Stimulated activated CD8-positive, alpha-beta memory T cell treated with anti-CD3 and anti-CD28 coated beads, Interleukin-4, amount 100 ng/mL, for 1 hour (primary cell): ENCODE measurements at regions not wholly inside any gene's neighbourhood (a gene's known extent, or its start where the extent isn't known, plus 50 kb on each side); places are given as distances from the start of the nearest gene placed in this dataset.

ENCODE experiments used
- DNase-seq, 2 donors: peaks; one replicate each; pipeline ENCODE4 v3.0.0-alpha.2; 2020; ENCODE audit warnings: low read depth in 2 of 2, low spot score in 1 of 2

- DNase-seq: no peak
These were observed 204.6 kb downstream of the CD83 start for GRCh38 chr6:14321992-14322772.

DNA sequence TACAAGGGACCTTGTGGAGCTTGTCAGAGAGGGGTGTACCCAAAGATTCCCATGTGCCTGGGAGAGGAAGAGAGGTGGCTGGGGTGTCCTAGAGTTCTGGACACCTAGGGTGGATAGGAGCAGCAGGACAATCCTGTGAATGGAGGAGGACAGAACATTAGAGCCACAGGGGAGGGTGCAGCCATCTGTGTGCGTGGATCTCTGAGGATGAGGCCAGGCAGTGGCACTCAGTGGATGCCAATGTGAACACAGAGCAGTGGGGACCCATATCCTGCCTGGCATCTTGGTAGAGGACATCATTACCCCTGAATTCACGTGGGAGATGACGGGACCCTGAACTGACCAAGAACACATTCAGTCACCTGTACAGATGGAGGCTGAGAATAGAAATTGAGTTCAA lies 205.3 kb downstream of the CD83 start:
- DNase-seq: no peak

DNA sequence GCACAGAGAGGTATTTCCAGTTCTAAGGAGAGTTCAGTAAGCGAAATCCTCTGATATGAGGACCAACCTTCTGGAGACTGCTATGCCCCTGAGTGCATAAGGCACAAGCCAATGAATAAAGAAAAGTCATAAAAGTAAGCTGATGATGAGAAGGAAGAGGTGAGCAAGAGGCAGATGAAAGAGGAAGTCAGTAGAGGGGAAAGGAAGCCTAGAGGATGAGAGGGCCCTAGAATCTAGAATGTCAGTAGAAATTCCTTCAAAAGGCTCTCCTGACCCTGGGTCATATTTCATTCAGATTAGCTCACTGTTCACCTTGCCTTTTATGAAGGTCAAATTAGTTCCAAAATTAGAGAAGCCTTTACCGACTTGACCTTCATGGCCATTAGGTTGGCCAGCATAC lies 209.2 kb downstream of the CD83 start:
- DNase-seq: no peak

DNA sequence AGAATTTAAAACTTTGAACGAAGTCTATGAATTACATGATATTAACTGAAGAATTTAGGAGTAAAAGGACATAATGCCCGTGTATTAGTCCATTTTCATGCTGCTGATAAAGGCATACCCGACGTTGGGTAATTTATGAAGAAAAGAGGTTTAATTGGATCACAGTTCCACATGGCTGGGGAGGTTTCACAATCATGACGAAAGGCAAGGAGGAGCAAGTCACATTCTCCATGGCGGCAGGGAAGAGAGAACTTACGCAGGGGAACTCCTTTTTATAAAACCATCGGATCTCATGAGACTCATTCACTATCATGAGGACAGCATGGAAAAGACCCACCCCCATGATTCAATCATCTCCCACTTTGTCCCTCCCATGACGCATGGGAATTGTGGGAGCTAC lies 210.6 kb downstream of the CD83 start:
- DNase-seq: no peak

DNA sequence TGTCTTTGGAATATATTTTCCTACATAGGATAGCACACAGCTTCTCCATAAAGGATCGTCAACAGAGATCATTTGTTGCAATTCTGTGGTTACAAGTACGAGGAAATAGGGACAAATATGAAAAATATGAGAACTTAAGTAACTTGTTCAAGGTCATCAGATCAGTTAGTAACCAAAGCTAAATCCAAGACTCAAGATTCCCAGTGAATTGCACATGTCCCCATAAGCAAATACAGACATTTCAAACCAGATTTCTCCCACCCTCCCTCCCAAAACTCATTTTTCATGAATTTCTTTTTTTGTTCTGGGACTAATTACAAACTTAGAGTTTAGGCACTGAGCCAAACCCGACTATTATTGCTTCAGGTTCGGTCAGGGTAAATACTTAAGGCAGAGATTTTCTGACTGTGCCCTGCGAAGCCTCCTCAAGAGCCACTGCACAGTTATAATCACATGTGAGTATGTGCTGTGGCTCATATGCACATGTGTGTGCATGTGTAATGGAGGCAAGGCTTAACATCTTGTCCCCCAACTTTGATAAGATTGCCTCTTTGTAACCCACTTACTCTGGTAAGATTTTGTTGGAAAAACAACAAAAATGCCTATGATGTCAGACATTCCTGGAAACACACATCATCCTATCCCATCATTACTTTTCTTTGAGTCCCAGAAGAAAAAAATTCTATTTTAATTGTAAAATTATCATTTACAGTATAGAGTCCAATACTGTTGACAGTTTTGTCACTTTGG lies 216.2 kb downstream of the CD83 start:
- no peak for DNase-seq

GRCh38 chr6:14335071-14335470 lies 217.5 kb downstream of the CD83 start:
- DNase-seq: no peak

DNA sequence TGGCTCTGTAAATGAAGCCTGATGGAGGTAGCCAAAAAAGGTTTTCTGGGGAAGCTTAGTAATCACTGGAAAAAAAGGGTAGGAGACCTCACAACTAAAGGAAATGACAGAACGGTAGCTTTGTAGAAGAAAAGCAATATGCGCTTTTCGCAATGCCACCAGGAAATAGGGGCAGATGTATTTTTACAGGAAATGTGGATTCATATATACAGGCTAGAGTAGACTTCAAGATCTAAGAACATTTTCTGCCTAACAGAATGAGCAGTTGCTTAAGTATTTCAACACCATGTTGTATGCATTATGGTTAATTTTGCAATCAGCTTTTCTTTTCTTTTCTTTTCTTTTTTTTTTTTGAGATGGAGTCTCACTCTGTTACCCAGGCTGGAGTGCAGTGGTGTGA lies 219.6 kb downstream of the CD83 start:
- DNase-seq: no peak

DNA sequence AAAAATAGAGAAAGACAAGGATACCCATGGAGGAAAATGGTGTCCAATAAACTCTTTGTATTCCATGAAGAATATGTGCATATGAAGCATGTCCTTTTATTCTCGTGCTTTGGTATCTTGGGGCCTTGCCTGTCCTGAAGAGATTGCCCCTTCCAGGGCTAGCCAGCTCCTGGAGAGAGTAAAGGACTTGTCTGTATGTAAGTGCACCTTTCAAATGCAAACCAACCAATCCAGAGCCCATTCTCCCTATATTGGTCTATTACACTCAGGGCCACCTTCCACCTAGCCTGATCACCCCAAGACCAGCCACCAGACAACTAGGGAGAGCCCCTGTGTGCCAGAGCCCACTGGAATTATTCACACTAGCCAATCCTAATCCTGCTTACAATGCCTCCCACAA lies 221.6 kb downstream of the CD83 start:
- no peak for DNase-seq

- no peak for DNase-seq
These were observed 222.4 kb downstream of the CD83 start for GRCh38 chr6:14339711-14340584.

GRCh38 chr6:14344486-14344885 lies 226.9 kb downstream of the CD83 start:
- no peak for DNase-seq

- no peak for DNase-seq
These were observed 230.8 kb downstream of the CD83 start for GRCh38 chr6:14348389-14348788.

DNA sequence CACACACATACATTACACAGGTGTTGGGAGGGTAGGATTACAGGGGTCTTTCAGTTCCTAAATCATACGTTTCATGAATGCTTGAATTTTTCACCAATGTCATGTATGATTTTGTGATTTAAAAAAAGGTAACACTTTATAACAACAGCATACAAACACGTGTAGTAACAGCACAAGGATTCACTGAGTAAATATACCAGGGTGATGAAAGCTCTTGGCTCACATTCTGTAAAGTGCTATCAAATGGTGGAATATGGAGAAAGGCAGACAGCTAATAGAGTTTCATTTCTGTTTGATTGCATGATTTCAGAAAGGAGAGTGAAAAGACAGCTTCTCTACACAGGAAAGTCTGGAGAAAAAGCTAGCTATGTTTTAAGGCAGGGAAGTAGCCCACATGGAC lies 231.9 kb downstream of the CD83 start:
- DNase-seq: no peak

DNA sequence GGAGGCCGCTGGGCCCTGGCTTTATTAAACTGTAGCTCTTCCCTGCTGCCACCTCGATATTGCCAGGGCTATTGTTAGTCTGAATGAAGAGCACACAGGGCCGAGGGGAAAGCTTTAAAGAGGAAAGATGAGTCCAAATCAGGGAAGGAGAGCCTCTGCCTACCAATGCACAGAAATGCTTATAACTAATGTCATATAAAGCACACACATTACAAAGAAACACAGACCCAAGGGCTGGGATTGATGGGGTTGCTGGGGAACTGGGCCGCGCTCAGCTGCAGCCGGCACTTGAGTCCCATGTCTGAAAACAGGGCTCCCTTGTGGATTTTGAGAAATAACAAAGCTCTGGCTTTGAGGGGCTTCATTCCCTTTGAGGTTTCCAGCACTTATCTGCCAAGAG lies 232.6 kb downstream of the CD83 start:
- DNase-seq: no peak

GRCh38 chr6:14353281-14353680 lies 235.7 kb downstream of the CD83 start:
- no peak for DNase-seq

GRCh38 chr6:14353798-14354197 lies 236.2 kb downstream of the CD83 start:
- no peak for DNase-seq

DNA sequence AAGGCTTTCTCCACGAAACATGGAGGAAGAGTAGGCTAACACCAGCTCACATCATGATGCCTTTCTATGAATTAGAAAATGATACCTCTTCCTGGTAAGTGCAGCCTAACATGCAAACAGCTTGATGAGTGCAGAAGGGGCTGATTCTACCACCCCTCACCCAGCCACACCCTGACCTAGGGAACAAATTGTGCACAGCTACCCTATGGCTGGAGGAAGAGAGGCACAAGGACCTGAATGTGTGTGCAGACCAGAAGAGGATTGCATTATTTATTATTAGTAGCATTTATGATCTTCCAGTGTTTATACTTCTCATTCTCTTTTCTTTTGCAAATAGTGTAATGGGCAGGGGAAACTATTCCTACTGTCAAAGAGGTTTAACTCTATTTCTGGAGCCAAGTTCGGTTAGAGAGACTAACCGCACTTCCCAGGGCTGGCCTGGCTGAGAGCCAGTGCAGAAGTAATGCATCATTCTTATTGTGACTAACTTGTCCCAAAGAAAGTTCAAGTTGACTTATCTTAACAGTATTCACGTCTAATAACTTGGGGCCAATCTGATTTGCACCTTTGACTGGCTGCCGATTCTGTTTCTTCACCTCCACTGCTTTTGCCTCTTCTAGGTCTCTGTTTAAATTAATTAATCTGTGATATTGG lies 237.5 kb downstream of the CD83 start:
- no peak for DNase-seq

DNA sequence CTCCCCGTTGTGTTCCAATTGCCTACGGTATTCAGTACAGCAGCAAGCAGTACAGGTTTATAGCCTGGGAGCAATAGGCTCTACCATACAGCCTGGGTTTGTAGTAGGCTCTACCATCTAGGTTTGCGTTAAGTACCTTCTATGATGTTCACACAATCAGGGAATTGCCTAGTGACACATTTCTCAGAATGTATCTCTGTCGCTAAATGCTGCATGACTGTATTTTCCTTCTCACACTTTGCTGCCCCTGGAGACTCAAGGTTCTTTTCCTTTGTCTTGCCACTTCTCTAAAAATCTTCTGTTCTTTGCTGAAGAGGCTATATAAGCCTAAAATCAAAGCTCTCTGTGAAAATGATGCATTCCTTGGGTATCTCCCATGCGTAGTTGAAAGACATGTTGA lies 241.9 kb downstream of the CD83 start:
- DNase-seq: no peak

DNA sequence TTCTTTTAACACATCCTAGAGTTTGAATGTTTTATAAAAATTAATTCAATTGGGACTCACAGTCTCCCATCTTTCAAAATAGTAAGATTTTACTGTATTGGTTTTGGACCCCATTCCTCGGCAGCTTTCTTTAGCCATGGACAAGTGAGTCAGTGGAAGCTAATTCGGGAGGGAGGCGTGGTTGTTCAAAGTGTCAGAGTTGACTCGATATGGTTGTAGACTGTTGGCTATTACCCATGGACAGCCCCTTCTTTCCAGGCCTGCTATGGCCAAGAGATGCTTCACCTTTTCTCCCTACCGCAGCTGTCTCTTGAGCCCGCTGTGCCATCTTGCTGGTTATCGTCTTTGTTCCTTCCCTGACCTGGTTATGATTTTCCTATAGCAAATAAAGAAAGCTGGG lies 243.0 kb downstream of the CD83 start:
- no peak for DNase-seq

GRCh38 chr6:14361297-14361696 lies 243.7 kb downstream of the CD83 start:
- no peak for DNase-seq

DNA sequence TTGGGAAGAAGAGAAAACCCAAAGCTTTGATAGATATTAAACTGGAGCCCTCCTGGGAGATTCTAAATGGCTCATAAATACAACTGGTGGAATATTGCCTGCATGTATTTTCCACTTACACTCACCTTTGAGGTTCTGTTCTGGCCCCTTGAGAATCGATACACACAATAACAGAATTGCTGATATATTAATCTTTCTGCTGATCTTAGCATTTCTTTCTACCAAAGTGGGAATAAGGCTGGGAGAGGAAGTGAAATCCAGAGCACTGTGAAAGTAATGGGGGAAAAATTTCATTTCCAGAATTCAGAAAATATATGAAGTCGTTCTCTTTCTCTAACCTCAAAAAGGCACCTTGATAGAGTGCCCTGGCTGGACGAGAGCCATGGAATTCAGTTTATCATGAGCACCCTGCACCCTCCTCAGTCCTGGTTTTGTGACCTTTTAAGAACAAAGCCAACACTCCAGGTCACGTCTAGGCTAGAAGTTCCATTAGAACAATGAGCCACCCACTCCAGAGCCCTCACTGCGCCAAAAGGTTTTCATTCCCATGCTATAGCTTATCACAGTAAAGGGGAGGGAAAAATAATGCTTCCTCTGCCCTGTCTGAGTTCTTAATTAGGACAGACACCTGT lies 244.5 kb downstream of the CD83 start:
- no peak for DNase-seq

- DNase-seq: no peak
These were observed 246.8 kb downstream of the CD83 start for GRCh38 chr6:14364370-14364769.
